ENCODE measurements at regions not wholly inside any gene's neighbourhood (a gene's known extent, or its start where the extent isn't known, plus 50 kb on each side); places are given as distances from the start of the nearest gene placed in this dataset.

DNA sequence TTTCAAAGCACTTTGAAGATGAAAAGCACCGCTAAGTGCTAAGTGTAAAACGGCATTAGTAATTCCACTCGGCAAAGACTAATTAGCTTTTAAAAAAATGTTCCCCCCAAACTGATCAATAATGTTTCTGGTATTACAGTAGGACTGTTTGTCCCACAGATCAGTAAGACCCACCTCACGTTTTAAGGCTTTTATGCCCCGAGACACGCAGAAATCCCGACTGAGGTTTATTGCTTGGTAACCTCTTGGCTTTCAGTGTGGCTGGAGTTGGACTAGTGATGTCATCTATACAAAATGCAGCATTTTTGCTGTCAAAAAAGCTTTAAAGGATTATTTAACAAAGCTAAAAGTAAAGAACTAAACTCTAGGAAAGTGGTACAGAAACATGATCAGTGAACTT lies 414.6 kb upstream of the PSMD7 start:
- Histone ChIP-seq H3K27me3 (ENCODE audit: control insufficient read depth in 3 of 3, insufficient read depth in 3 of 3, low read length in 3 of 3) (peaks cover 0 to 6% (median 0%) of the 10 kb centered on the region in 3 donors), H3K9me3 (ENCODE audit: control insufficient read depth in 3 of 3, low read length in 3 of 3) (no peaks in the 10 kb centered on the region), H3K9ac (ENCODE audit: low read depth in 1 of 3, low read length in 3 of 3) (no peak overlapping the region), H3K4me1 (ENCODE audit: control insufficient read depth in 3 of 3, insufficient read depth in 3 of 3, low read length in 3 of 3) (no peaks in the 10 kb centered on the region), H3K4me3 (ENCODE audit: low read length in 3 of 3) (no peak overlapping the region), H3K27ac (ENCODE audit: low read depth, low read length) (no peak overlapping the region), H3K36me3 (ENCODE audit: control insufficient read depth in 3 of 3, insufficient read depth in 3 of 3, low read length in 3 of 3) (no peaks in the 10 kb centered on the region)

DNA sequence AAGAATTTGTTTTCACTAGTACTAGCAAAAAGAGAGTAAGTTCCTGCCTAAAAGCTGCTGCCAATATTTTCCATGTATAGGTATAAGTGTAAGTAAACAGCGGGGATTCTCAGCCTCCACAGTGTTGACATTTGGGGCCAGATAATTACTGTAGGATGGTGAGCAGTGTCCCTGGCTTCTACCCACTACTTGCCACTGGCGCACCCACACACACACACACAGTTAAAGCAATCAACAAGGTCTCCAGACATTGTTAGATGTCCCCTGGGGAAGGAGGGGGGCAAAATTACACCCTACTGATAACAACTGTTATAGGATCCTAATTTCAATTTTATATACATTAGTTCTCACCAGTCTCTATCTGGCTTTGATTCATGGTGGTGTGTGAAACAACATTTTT lies 417.0 kb upstream of the PSMD7 start:
- Histone ChIP-seq H3K4me3 (ENCODE audit: low read length in 3 of 3) (no peak overlapping the region), H3K9me3 (ENCODE audit: control insufficient read depth in 3 of 3, low read length in 3 of 3) (no peaks in the 10 kb centered on the region), H3K27me3 (ENCODE audit: control insufficient read depth in 3 of 3, insufficient read depth in 3 of 3, low read length in 3 of 3) (no peaks in the 10 kb centered on the region), H3K36me3 (ENCODE audit: control insufficient read depth in 3 of 3, insufficient read depth in 3 of 3, low read length in 3 of 3) (no peaks in the 10 kb centered on the region), H3K9ac (ENCODE audit: low read depth in 1 of 3, low read length in 3 of 3) (no peak overlapping the region), H3K4me1 (ENCODE audit: control insufficient read depth in 3 of 3, insufficient read depth in 3 of 3, low read length in 3 of 3) (no peaks in the 10 kb centered on the region), H3K27ac (ENCODE audit: low read depth, low read length) (no peak overlapping the region)

DNA sequence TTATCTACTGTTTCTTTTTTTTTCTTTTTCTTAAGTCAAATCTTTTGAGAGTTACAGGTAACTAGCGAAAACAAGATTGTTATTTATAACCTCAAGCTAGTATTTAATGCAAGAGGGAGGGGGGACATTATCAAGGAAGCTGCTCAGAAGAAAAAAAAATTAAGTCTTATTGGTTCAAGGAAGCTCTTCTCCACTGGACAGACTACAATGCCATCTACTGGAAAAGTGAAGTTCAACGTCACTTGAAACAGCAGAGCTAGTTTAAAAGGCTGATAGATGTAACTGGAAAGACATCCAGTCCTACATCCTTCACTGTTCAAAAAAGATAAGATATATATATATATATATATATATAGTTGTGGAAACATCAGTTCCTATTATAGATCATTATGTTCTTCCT lies 418.0 kb upstream of the PSMD7 start:
- Histone ChIP-seq H3K4me3 (ENCODE audit: low read length in 3 of 3) (no peak overlapping the region), H3K4me1 (ENCODE audit: control insufficient read depth in 3 of 3, insufficient read depth in 3 of 3, low read length in 3 of 3) (no peaks in the 10 kb centered on the region), H3K9ac (ENCODE audit: low read depth in 1 of 3, low read length in 3 of 3) (no peak overlapping the region), H3K27ac (ENCODE audit: low read depth, low read length) (no peak overlapping the region), H3K36me3 (ENCODE audit: control insufficient read depth in 3 of 3, insufficient read depth in 3 of 3, low read length in 3 of 3) (no peaks in the 10 kb centered on the region), H3K27me3 (ENCODE audit: control insufficient read depth in 3 of 3, insufficient read depth in 3 of 3, low read length in 3 of 3) (no peaks in the 10 kb centered on the region), H3K9me3 (ENCODE audit: control insufficient read depth in 3 of 3, low read length in 3 of 3) (no peaks in the 10 kb centered on the region)

DNA sequence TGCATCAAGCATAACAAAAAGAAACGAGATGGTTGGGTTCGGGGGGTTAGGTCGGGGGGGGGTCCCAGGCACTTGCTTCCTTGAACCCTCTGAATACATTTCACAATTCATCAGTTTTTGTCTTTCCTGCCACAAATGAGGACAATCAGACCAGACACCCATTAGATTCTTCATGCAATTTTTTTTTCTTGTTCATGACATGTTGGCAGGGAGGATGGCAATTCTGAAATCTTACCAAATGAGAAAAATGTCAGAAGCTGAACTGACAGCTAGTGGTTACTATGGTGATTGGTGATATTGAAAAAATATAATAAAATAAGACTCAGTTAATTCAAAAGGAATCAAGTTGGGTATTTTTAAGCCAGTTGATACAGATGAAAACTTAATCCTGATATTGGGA lies 419.5 kb upstream of the PSMD7 start:
- no peaks in the 10 kb centered on the region for H3K36me3 ChIP-seq (ENCODE audit: control insufficient read depth in 3 of 3, insufficient read depth in 3 of 3, low read length in 3 of 3)
- H3K9me3 ChIP-seq (ENCODE audit: control insufficient read depth in 3 of 3, low read length in 3 of 3): no peaks in the 10 kb centered on the region
- H3K9ac ChIP-seq (ENCODE audit: low read depth in 1 of 3, low read length in 3 of 3): no peak overlapping the region

DNA sequence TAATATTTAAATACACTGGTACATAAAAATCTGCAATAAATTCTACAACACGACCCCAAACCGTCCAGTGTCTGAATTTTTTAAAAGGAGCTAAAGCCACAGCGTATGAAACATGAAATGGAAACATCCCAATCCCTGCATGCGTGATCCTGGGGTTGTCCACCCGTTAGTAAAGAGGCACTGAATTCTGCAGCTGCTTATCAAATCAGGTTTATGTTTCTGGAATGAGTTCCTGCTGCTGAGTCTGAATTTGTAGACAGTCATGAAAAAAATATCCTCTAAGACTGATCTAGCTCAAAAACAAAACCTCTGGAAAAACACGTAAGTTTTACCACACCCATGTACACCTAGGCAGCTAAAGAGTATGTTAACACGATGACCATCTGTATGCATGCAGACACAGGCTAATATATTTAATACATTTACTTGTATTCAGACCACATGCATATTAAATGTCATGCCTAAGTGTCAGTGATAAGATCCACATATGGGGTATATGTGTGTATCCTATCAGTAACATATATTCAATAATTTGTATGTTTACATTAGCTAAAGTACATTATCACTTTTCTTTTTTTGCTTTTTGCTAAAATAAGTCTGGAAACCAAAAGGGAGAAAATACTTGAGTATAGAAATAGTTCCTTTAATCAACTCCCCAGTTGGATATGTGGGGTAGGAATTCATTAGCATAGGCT lies 420.5 kb upstream of the PSMD7 start:
- no peaks in the 10 kb centered on the region for H3K27me3 ChIP-seq (ENCODE audit: control insufficient read depth in 3 of 3, insufficient read depth in 3 of 3, low read length in 3 of 3)
- no peaks in the 10 kb centered on the region for H3K9me3 ChIP-seq (ENCODE audit: control insufficient read depth in 3 of 3, low read length in 3 of 3)
- no peaks in the 10 kb centered on the region for H3K4me1 ChIP-seq (ENCODE audit: control insufficient read depth in 3 of 3, insufficient read depth in 3 of 3, low read length in 3 of 3)
- no peak overlapping the region for H3K4me3 ChIP-seq (ENCODE audit: low read length in 3 of 3)
- no peak overlapping the region for H3K27ac ChIP-seq (ENCODE audit: low read depth, low read length)
- no peaks in the 10 kb centered on the region for H3K36me3 ChIP-seq (ENCODE audit: control insufficient read depth in 3 of 3, insufficient read depth in 3 of 3, low read length in 3 of 3)
- no peak overlapping the region for H3K9ac ChIP-seq (ENCODE audit: low read depth in 1 of 3, low read length in 3 of 3)

More for the DNA sequence above, 419.5 kb upstream of the PSMD7 start:
- Histone ChIP-seq H3K4me1 (ENCODE audit: control insufficient read depth in 3 of 3, insufficient read depth in 3 of 3, low read length in 3 of 3) (no peaks in the 10 kb centered on the region), H3K27me3 (ENCODE audit: control insufficient read depth in 3 of 3, insufficient read depth in 3 of 3, low read length in 3 of 3) (no peaks in the 10 kb centered on the region), H3K4me3 (ENCODE audit: low read length in 3 of 3) (no peak overlapping the region), H3K27ac (ENCODE audit: low read depth, low read length) (no peak overlapping the region)

DNA sequence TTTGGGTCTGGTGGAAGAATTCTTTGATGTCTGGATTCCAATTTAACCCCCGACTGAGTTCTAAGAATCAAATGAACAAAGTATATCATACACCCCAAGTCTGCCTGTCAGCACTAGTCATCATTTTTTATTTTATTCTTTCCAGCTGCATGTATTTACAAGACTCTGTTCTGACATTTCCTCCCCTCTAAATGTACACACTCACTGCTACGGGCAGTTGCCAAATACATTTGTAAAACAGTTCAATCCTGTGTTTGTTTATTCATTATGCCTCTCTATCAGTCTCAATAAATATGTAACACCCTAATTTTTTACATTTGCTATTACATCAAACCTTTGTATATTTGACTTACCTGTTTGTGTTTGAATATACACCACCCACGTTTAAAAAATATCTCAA lies 422.3 kb upstream of the PSMD7 start:
- no peaks in the 10 kb centered on the region for H3K4me1 ChIP-seq (ENCODE audit: control insufficient read depth in 3 of 3, insufficient read depth in 3 of 3, low read length in 3 of 3)
- no peaks in the 10 kb centered on the region for H3K9me3 ChIP-seq (ENCODE audit: control insufficient read depth in 3 of 3, low read length in 3 of 3)
- no peaks in the 10 kb centered on the region for H3K36me3 ChIP-seq (ENCODE audit: control insufficient read depth in 3 of 3, insufficient read depth in 3 of 3, low read length in 3 of 3)
- no peak overlapping the region for H3K27ac ChIP-seq (ENCODE audit: low read depth, low read length)
- no peak overlapping the region for H3K4me3 ChIP-seq (ENCODE audit: low read length in 3 of 3)
- no peaks in the 10 kb centered on the region for H3K27me3 ChIP-seq (ENCODE audit: control insufficient read depth in 3 of 3, insufficient read depth in 3 of 3, low read length in 3 of 3)
- H3K9ac ChIP-seq (ENCODE audit: low read depth in 1 of 3, low read length in 3 of 3): no peak overlapping the region

DNA sequence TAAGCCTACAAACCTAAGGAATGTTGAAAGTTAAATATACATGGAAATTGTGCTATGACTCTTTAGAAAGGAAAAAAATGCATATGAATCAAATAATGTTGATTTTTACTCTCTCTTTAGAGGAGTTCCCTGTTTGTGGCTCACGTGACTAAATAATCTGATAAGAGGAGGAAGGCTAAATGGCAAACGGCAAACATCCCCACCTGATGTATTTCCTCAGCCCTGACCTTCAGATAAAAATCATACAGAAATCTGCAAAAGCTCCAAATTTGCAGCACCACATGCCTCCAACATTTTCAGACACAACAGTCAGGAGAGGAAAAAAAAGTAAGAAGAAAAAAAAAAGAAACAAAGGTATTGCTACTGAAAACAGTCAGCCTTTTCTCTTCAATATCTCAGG lies 423.0 kb upstream of the PSMD7 start:
- no peaks in the 10 kb centered on the region for H3K9me3 ChIP-seq (ENCODE audit: control insufficient read depth in 3 of 3, low read length in 3 of 3)
- H3K36me3 ChIP-seq (ENCODE audit: control insufficient read depth in 3 of 3, insufficient read depth in 3 of 3, low read length in 3 of 3): no peaks in the 10 kb centered on the region
- no peak overlapping the region for H3K4me3 ChIP-seq (ENCODE audit: low read length in 3 of 3)
- no peak overlapping the region for H3K27ac ChIP-seq (ENCODE audit: low read depth, low read length)
- H3K4me1 ChIP-seq (ENCODE audit: control insufficient read depth in 3 of 3, insufficient read depth in 3 of 3, low read length in 3 of 3): no peaks in the 10 kb centered on the region
- no peak overlapping the region for H3K9ac ChIP-seq (ENCODE audit: low read depth in 1 of 3, low read length in 3 of 3)
- no peaks in the 10 kb centered on the region for H3K27me3 ChIP-seq (ENCODE audit: control insufficient read depth in 3 of 3, insufficient read depth in 3 of 3, low read length in 3 of 3)

DNA sequence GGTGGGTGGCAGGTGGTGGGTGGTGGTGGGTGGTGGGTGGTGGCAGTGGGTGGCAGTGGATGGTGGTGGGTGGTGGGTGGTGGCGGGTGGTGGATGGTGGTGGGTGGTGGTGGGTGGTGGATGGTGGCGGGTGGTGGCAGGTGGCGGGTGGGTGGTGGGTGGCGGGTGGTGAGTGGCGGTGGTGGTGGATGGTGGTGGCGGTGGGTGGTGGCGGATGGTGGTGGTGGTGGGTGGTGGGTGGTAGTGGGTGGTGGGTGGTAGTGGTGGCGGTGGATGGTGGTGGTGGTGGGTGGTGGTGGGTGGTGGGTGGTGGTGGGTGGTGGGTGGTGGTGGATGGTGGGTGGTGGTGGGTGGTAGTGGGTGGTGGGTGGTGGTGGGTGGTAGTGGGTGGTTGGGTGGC lies 423.8 kb upstream of the PSMD7 start:
- H3K27ac ChIP-seq (ENCODE audit: low read depth, low read length): no peak overlapping the region
- no peak overlapping the region for H3K9ac ChIP-seq (ENCODE audit: low read depth in 1 of 3, low read length in 3 of 3)
- no peaks in the 10 kb centered on the region for H3K4me1 ChIP-seq (ENCODE audit: control insufficient read depth in 3 of 3, insufficient read depth in 3 of 3, low read length in 3 of 3)

DNA sequence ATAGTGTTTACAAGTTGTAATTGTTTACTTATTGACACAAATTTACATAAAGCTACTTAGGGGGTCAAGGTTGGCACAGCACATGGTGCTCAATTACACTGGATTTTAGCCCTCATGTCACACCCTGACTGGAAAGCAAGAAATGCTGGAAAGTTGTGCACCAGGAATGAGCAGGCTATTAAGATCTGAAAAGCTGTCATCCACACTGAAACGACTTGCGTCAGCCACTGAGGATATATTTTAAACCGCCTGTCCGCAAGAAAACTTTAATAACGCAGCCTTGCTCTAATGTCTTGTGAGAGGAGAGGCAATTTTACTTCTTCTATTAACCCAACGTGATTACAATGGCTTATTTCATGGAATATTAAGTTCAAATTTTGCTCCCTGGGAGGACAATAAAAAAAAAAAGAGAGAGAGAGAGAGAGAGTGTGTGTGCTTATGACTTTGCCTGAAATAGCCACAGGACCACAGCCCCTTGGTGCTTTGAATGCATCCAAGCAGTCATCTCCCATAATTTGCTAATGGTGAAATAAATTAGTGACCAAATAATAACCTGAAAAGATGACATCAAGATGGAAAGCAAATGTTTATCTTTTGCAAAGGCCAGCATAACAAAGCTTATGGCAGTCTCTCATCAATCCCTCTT lies 425.4 kb upstream of the PSMD7 start:
- H3K4me1 ChIP-seq (ENCODE audit: control insufficient read depth in 3 of 3, insufficient read depth in 3 of 3, low read length in 3 of 3): no peaks in the 10 kb centered on the region
- H3K36me3 ChIP-seq (ENCODE audit: control insufficient read depth in 3 of 3, insufficient read depth in 3 of 3, low read length in 3 of 3): no peaks in the 10 kb centered on the region
- no peak overlapping the region for H3K4me3 ChIP-seq (ENCODE audit: low read length in 3 of 3)
- H3K27me3 ChIP-seq (ENCODE audit: control insufficient read depth in 3 of 3, insufficient read depth in 3 of 3, low read length in 3 of 3): no peaks in the 10 kb centered on the region
- H3K27ac ChIP-seq (ENCODE audit: low read depth, low read length): no peak overlapping the region
- H3K9me3 ChIP-seq (ENCODE audit: control insufficient read depth in 3 of 3, low read length in 3 of 3): no peaks in the 10 kb centered on the region
- H3K9ac ChIP-seq (ENCODE audit: low read depth in 1 of 3, low read length in 3 of 3): no peak overlapping the region

More for the DNA sequence above, 423.8 kb upstream of the PSMD7 start:
- H3K9me3 ChIP-seq (ENCODE audit: control insufficient read depth in 3 of 3, low read length in 3 of 3): no peaks in the 10 kb centered on the region
- no peaks in the 10 kb centered on the region for H3K27me3 ChIP-seq (ENCODE audit: control insufficient read depth in 3 of 3, insufficient read depth in 3 of 3, low read length in 3 of 3)
- no peak overlapping the region for H3K4me3 ChIP-seq (ENCODE audit: low read length in 3 of 3)
- no peaks in the 10 kb centered on the region for H3K36me3 ChIP-seq (ENCODE audit: control insufficient read depth in 3 of 3, insufficient read depth in 3 of 3, low read length in 3 of 3)

DNA sequence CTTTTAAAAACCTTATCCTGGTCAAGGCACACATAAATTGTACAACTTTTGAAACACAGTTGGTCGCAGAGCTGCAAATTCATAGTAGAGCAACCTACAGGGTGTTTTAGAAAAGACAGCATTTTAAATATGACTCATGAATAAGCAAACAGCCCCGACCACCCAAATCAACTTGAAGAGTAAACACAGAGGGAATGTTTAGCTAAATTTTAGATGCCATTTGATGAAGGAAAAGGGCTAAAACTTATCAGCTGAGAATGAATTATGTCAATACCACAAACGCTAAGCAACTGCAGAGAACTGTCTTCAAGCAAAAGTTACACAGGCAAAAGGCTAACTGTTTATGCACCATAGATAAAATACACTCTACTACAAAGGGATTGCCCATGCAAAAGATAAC lies 427.5 kb upstream of the PSMD7 start:
- H3K27ac ChIP-seq (ENCODE audit: low read depth, low read length): no peak overlapping the region
- no peaks in the 10 kb centered on the region for H3K4me1 ChIP-seq (ENCODE audit: control insufficient read depth in 3 of 3, insufficient read depth in 3 of 3, low read length in 3 of 3)
- H3K9me3 ChIP-seq (ENCODE audit: control insufficient read depth in 3 of 3, low read length in 3 of 3): no peaks in the 10 kb centered on the region
- no peak overlapping the region for H3K9ac ChIP-seq (ENCODE audit: low read depth in 1 of 3, low read length in 3 of 3)
- no peak overlapping the region for H3K4me3 ChIP-seq (ENCODE audit: low read length in 3 of 3)
- no peaks in the 10 kb centered on the region for H3K27me3 ChIP-seq (ENCODE audit: control insufficient read depth in 3 of 3, insufficient read depth in 3 of 3, low read length in 3 of 3)
- H3K36me3 ChIP-seq (ENCODE audit: control insufficient read depth in 3 of 3, insufficient read depth in 3 of 3, low read length in 3 of 3): no peaks in the 10 kb centered on the region

Measured in skeletal muscle tissue (tissue), 3 donors.